ENCODE measurements at regions not wholly inside any gene's neighbourhood (a gene's known extent, or its start where the extent isn't known, plus 50 kb on each side); places are given as distances from the start of the nearest gene placed in this dataset.

DNA sequence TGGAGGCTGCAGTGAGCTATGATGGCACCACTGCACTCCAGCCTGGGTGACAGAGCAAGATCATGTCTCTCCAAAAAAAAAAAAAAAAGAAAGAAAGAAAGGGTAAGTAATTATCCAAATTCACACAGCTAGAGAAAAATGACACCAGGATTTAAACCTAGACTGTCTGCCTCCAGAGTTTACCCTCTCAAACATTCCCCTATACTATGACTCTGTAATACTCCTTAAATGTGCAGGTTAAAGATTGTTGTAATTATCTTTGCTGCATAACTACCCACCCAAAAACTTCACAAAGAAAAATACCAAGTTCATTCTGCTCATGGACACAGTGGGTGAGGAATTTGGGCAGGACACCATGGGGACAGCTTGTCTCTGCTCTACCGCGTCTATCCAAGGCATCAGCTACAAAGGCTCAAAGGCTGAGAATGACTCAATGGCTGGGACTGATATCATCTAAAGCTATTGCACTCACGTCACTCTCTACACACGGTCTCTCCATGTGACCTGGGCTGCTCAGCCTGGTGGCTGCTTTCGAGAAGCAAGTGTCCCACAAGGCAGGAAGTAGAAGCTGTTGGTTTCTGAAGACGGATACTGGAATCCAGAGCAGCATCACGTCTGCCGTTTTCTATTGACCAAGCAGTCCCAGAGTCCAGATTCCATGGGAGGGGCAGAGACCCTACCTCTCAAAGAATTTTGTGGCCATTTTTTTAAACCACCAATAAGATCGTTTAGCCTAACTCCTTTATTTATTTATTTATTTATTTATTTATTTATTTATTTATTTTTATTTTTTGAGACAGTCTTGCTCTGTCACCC is 185.7 kb upstream of the AUTS2 start:
- TF ChIP-seq, protein P1, sequence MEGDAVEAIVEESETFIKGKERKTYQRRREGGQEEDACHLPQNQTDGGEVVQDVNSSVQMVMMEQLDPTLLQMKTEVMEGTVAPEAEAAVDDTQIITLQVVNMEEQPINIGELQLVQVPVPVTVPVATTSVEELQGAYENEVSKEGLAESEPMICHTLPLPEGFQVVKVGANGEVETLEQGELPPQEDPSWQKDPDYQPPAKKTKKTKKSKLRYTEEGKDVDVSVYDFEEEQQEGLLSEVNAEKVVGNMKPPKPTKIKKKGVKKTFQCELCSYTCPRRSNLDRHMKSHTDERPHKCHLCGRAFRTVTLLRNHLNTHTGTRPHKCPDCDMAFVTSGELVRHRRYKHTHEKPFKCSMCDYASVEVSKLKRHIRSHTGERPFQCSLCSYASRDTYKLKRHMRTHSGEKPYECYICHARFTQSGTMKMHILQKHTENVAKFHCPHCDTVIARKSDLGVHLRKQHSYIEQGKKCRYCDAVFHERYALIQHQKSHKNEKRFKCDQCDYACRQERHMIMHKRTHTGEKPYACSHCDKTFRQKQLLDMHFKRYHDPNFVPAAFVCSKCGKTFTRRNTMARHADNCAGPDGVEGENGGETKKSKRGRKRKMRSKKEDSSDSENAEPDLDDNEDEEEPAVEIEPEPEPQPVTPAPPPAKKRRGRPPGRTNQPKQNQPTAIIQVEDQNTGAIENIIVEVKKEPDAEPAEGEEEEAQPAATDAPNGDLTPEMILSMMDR (conservative IDR thresholded peaks at IDR 0.05) = no peak
- TF ChIP-seq ZFX (IDR thresholded peaks at IDR 0.05) = no peak
- H3K27ac ChIP-seq = no peak overlapping the region

DNA sequence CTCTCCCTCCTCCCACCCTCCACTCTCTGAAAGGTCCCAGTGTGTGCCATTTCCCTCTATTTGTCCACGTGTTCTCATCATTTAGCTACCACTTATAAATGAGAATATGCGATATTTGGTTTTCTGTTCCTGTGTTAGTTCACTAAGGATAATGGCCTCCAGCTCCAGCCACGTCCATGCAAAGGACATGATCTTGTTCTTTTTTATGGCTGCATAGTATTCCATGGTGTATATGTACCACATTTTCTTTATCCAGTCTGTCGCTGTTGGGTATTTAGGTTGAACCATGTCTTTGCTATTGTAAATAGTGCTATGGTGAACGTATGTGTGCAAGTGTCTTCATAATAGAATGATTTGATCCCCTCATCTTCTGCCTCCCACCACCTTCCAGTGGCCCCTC is 183.7 kb upstream of the AUTS2 start:
- TF ChIP-seq, protein P1 (conservative IDR thresholded peaks at IDR 0.05) = no peak
- no peak for TF ChIP-seq ZFX (IDR thresholded peaks at IDR 0.05)
- no peak overlapping the region for H3K27ac ChIP-seq

DNA sequence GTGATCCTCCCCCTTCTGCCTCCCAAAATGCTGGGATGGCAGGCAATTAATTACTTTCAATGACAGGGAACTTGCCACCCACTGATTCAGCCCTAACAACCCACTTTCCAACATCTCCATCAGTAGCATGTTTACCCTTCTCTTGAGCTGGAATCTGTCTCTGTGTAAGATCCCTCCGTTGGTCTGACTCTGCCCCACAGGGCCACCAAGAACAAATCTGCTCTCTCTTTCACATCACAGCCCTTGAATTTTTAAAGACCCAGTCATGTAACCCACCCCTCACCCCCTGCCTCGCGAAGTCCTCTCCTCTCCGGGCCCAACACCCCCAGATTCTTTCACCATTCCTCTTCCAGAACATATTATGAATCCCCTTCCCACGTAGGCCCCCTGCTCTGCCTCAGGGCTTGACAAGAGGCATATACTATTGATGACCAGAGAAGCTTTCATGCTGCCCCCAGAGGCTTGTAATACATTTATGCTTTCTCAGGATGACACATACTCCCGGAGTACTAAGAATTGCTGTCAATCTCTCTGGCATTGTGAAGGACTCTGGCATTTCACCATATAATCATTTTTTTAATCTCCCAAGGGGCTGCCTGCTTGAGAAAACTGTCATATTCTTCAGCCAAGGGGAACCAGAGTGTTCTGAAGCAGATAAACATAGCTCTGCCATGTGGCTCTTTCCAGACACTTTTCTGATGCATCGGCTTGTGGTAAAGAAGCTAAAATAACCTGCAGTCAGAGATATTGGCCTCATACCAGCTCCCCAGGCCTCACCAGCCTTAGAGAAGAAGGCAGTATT is 179.2 kb upstream of the AUTS2 start:
- H3K27ac ChIP-seq = no peak overlapping the region

DNA sequence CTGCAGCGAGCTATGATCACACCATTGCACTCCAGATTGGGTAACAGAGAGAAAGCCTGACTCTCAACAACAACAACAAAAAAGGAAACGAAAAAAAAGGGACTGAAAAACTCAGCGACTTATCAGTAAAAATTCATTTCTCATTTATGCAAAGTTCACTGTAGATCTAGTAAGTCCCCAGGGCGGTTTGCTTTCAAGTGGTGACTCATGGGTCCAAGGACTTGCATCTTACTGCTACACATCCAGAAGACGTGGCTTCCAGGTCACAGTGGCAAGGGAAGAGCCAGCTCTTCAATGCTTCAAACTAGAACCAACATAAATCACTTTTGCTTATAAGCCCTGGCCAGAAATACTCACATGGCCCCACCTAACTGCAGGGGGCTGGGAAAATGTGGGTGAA is 178.3 kb upstream of the AUTS2 start:
- H3K27ac ChIP-seq = no peak overlapping the region
- TF ChIP-seq ZFX (IDR thresholded peaks at IDR 0.05) = no peak
- TF ChIP-seq, protein P1 (conservative IDR thresholded peaks at IDR 0.05) = no peak

More for the DNA sequence above, 179.2 kb upstream of the AUTS2 start:
- TF ChIP-seq, protein P1 (conservative IDR thresholded peaks at IDR 0.05) = no peak
- no peak for TF ChIP-seq ZFX (IDR thresholded peaks at IDR 0.05)

DNA sequence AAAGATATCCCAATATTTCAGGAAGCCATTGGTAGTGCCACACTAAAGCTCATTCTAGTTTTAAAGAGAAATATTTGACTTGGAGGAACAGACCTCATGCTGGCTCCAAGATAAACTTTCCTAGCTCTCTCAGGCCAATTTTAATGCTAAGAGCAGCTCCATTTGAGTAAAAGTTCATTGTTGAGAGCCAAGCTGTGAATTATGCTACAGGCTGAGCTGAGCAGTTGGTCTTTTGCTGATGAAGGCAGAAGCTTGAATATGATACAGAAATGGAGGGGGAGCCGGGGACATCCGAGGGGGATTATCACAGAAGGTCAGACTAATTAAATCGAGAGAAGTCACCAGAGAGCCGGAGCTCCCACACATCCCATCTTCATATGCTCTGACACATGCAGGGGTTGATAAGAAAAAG is 175.7 kb upstream of the AUTS2 start:
- no peak overlapping the region; the same call in 1 of the 2 replicates for H3K27ac ChIP-seq
- no peak for TF ChIP-seq ZFX (IDR thresholded peaks at IDR 0.05)
- TF ChIP-seq, protein P1 (conservative IDR thresholded peaks at IDR 0.05) = no peak

DNA sequence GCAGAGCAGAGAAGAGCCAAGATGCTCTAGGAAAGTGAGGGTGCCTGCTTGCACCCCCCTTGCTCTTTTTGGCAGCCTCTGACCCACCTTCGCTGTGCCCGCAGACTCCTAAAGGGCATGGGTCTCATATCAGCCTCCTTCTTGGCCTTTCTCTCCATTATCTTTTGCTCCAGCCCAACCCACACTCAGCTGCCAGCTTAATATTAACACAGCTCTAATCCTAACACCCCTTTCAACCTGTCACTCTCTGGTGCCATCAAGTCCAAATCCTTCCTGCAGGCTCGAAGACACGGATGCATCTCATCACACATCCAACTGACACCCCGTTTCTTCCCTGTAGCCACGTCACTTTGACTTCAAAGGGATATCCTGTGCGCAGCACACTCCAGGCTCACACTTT is 171.6 kb upstream of the AUTS2 start:
- H3K27ac ChIP-seq = no peak overlapping the region
- no peak for TF ChIP-seq ZFX (IDR thresholded peaks at IDR 0.05)
- TF ChIP-seq, protein P1 (conservative IDR thresholded peaks at IDR 0.05) = no peak

DNA sequence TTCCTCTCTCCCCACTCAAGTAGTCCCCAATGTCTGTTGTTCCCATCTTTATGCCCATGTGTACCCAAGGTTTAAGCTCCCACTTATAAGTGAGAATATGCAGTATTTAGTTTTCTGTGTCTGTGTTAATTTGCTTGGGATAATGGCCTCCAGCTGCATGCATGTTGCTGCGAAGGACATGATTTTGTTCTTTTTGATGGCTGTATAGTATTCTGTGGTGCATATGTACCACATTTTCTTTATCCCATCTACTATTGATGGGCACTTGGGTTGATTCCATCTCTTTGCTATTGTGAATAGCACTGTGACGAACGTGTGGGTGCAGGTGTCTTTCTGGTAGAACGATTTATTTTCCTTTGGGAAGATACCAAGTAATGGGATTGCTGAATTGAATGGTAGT is 170.2 kb upstream of the AUTS2 start:
- TF ChIP-seq, protein P1 (conservative IDR thresholded peaks at IDR 0.05) = no peak
- TF ChIP-seq ZFX (IDR thresholded peaks at IDR 0.05) = no peak
- H3K27ac ChIP-seq = no peak overlapping the region

Data from C4-2B (cell line).